ENCODE measurements at regions not wholly inside any gene's neighbourhood (a gene's known extent, or its start where the extent isn't known, plus 50 kb on each side); places are given as distances from the start of the nearest gene placed in this dataset.

GRCh38 chr15:36406366-36406765 is 173.1 kb upstream of the CDIN1 start:
- TF ChIP-seq CTCF (IDR thresholded peaks at IDR 0.05) (no peak), POLR2A (IDR thresholded peaks at IDR 0.05) (no peak)

All from esophagus squamous epithelium (tissue), 4 donors.